SK-N-SH (cell line): ENCODE measurements at regions not wholly inside any gene's neighbourhood (a gene's known extent, or its start where the extent isn't known, plus 50 kb on each side); places are given as distances from the start of the nearest gene placed in this dataset.

Source experiments
- CTCF ChIA-PET: fragments of 300-600, 350-600 bp; formaldehyde crosslinking; extraction: SDS; loops from one replicate; lab custom pipeline; 2021; lab: Yijun Ruan, JAX
- POLR2A ChIA-PET: fragments of 350-600 bp; sonication (Branson Sonifier 250); formaldehyde crosslinking; extraction: SDS; loops from one replicate; lab custom pipeline; 2020; ENCODE audit warnings: antibody characterized with exemption, inconsistent platforms; lab: Yijun Ruan, JAX
- DNase-seq: peaks from one replicate; pipeline ENCODE4 v3.0.0; 2012
- H2AFZ ChIP-seq: fragments of 200-600 bp; sonication (generic); 2 replicates; pipeline ENCODE4 v1.8.1; 2016; ENCODE audit warnings: antibody characterized with exemption, mild to moderate bottlenecking, low read depth
- H3F3A ChIP-seq: fragments of 200-600 bp; sonication (generic); replicated peaks from 2 replicates; pipeline ENCODE3; 2016; ENCODE audit warnings: antibody characterized with exemption, mild to moderate bottlenecking; ENCODE audit not compliant: insufficient read depth
- H3K27ac ChIP-seq, 2 experiments: fragments of 200-500 bp in 1 of 2; fragments of 200-600 bp in 1 of 2; sonication (Bioruptor generic) in 1 of 2; sonication (generic), shearing (Covaris generic) in 1 of 2; 2 replicates each; pipeline versions ENCODE4 v1.5.1 to v1.6.1; 2014 to 2016; ENCODE audit warnings: low read depth in 2 of 2, inconsistent platforms in 1 of 2, low read length in 1 of 2, mild to moderate bottlenecking in 1 of 2, mixed read lengths in 1 of 2
- H3K27me3 ChIP-seq: fragments of 200-600 bp; sonication (generic), shearing (Covaris generic); 2 replicates; pipeline ENCODE4 v1.6.1; 2016; ENCODE audit warnings: mixed run types; ENCODE audit not compliant: insufficient read depth
- H3K36me3 ChIP-seq, 2 experiments: fragments of 200-500 bp in 1 of 2; fragments of 200-600 bp in 1 of 2; sonication (Bioruptor generic) in 1 of 2; sonication (generic) in 1 of 2; replicated peaks in 1 of 2; 2 replicates each; pipeline versions ENCODE3 to v1.5.1; 2014 to 2016; ENCODE audit warnings: low read length in 1 of 2, mild to moderate bottlenecking in 1 of 2; ENCODE audit not compliant: insufficient read depth in 2 of 2, control insufficient read depth in 1 of 2
- H3K4me1 ChIP-seq, 2 experiments: fragments of 200-500 bp in 1 of 2; fragments of 200-600 bp in 1 of 2; sonication (Bioruptor generic) in 1 of 2; sonication (generic), shearing (Covaris generic) in 1 of 2; 2 replicates each; pipeline versions ENCODE4 v1.5.1 to v1.6.1; 2014 to 2016; ENCODE audit warnings: low read depth in 1 of 2, low read length in 1 of 2, mixed run types in 1 of 2; ENCODE audit not compliant: insufficient read depth in 2 of 2, control insufficient read depth in 1 of 2
- H3K4me2 ChIP-seq: fragments of 200-600 bp; sonication (generic), shearing (Covaris generic); 2 replicates; pipeline ENCODE4 v1.6.1; 2017; ENCODE audit warnings: mixed run types
- H3K4me3 ChIP-seq, 2 experiments: fragments of 200-500 bp in 1 of 2; fragments of 200-600 bp in 1 of 2; sonication (Bioruptor generic) in 1 of 2; sonication (generic), shearing (Covaris generic) in 1 of 2; 2 replicates each; pipeline versions ENCODE4 v1.5.1 to v1.8.1; 2014 to 2016; ENCODE audit warnings: low read depth in 2 of 2, inconsistent platforms in 1 of 2, low read length in 1 of 2, mild to moderate bottlenecking in 1 of 2, mixed read lengths in 1 of 2, moderate library complexity in 1 of 2
- H3K79me2 ChIP-seq: fragments of 200-600 bp; sonication (generic); 2 replicates; pipeline ENCODE4 v1.8.1; 2017; ENCODE audit warnings: mild to moderate bottlenecking; ENCODE audit not compliant: insufficient read depth
- H3K9ac ChIP-seq: fragments of 200-600 bp; sonication (generic); 2 replicates; pipeline ENCODE4 v1.6.1; 2017; ENCODE audit warnings: mixed run types
- H3K9me2 ChIP-seq: fragments of 200-600 bp; sonication (generic); 2 replicates; pipeline ENCODE4 v1.6.1; 2017; ENCODE audit warnings: mixed run types
- H3K9me3 ChIP-seq: fragments of 200-600 bp; sonication (generic); 2 replicates; pipeline ENCODE4 v1.6.1; 2017; ENCODE audit warnings: mixed run types, mild to moderate bottlenecking, moderate library complexity
- H4K20me1 ChIP-seq: fragments of 200-600 bp; sonication (generic); 2 replicates; pipeline ENCODE4 v1.6.1; 2017; ENCODE audit warnings: mild to moderate bottlenecking, mixed run types; ENCODE audit not compliant: insufficient read depth
- CHD2 ChIP-seq: fragments of 150-350 bp; IDR thresholded peaks from 2 replicates; pipeline ENCODE4 v1.6.1; 2018; ENCODE audit warnings: low read length; ENCODE audit not compliant: partially characterized antibody
- EP300 ChIP-seq, 2 experiments: IDR thresholded peaks; 2 replicates each; pipeline versions ENCODE4 v1.4.0 to v1.6.1; 2012; ENCODE audit warnings: borderline replicate concordance in 1 of 2, low read depth in 1 of 2, low read length in 1 of 2
- FOXJ3 ChIP-seq: sonication (generic); formaldehyde crosslinking; IDR thresholded peaks from 2 replicates; pipeline ENCODE4 v1.5.1; 2020; ENCODE audit warnings: mild to moderate bottlenecking, missing genetic modification reagents
- FOXM1 ChIP-seq: IDR thresholded peaks from 2 replicates; pipeline ENCODE4 v1.4.0; 2012; ENCODE audit warnings: low read depth, mild to moderate bottlenecking
- GABPA ChIP-seq: IDR thresholded peaks from 2 replicates; pipeline ENCODE4 v1.4.0; 2012; ENCODE audit warnings: low read depth, mild to moderate bottlenecking
- GATA2 ChIP-seq: sonication (generic); formaldehyde crosslinking; IDR thresholded peaks from 2 replicates; pipeline ENCODE4 v1.5.0; 2020; ENCODE audit warnings: mild to moderate bottlenecking, missing genetic modification reagents
- JUND ChIP-seq: IDR thresholded peaks from 2 replicates; pipeline ENCODE4 v1.4.0; 2012
- MXI1 ChIP-seq: IDR thresholded peaks from 2 replicates; pipeline ENCODE4 v1.6.1; 2012; ENCODE audit warnings: mild to moderate bottlenecking, low read depth, low read length, improper control_type of control experiment
- NRF1 ChIP-seq: IDR thresholded peaks from 2 replicates; pipeline ENCODE4 v1.6.1; 2012; ENCODE audit warnings: low read depth, mild to moderate bottlenecking, low read length
- POLR2AphosphoS5 ChIP-seq: IDR thresholded peaks from 2 replicates; pipeline ENCODE4 v1.6.1; 2012; ENCODE audit warnings: low read depth, low read length
- RAD21 ChIP-seq: IDR thresholded peaks from 2 replicates; pipeline ENCODE4 v1.6.1; 2012; ENCODE audit warnings: mild to moderate bottlenecking, low read length
- RFX5 ChIP-seq: IDR thresholded peaks from 2 replicates; pipeline ENCODE4 v1.6.1; 2012; ENCODE audit warnings: mild to moderate bottlenecking, improper control_type of control experiment, low read length
- RXRA ChIP-seq: IDR thresholded peaks from 2 replicates; pipeline ENCODE4 v1.4.0; 2012; ENCODE audit warnings: low read depth, mild to moderate bottlenecking, borderline replicate concordance
- TAF1 ChIP-seq: IDR thresholded peaks from 2 replicates; pipeline ENCODE4 v1.6.1; 2012; ENCODE audit warnings: low read depth, mild to moderate bottlenecking, low read length, moderate library complexity, borderline replicate concordance
- TCF12 ChIP-seq: IDR thresholded peaks from 2 replicates; pipeline ENCODE4 v1.4.0; 2012
- WGBS: methylation state at CpG from one replicate; pipeline ENCODE4 v1.1.6; 2017; ENCODE audit warnings: low lambda C conversion rate; 5-methylcytosine and 5-hydroxymethylcytosine counted together
- TF ChIP-seq, protein P1 (sequence below): IDR thresholded peaks from 2 replicates; pipeline ENCODE4 v1.4.0; 2012; ENCODE audit warnings: low read depth, borderline replicate concordance
- TF ChIP-seq, protein P2 (sequence below): IDR thresholded peaks from 2 replicates; pipeline ENCODE4; 2012
- TF ChIP-seq, protein P3 (sequence below): IDR thresholded peaks from 2 replicates; pipeline ENCODE4 v1.6.1; 2012; ENCODE audit warnings: mild to moderate bottlenecking, low read depth, low read length, moderate library complexity
- TF ChIP-seq, protein P4 (sequence below): fragments of 200-600 bp; sonication (generic); IDR thresholded peaks from 2 replicates; pipeline ENCODE4 v1.6.1; 2017; ENCODE audit warnings: antibody characterized with exemption, mild to moderate bottlenecking, moderate library complexity

DNA sequence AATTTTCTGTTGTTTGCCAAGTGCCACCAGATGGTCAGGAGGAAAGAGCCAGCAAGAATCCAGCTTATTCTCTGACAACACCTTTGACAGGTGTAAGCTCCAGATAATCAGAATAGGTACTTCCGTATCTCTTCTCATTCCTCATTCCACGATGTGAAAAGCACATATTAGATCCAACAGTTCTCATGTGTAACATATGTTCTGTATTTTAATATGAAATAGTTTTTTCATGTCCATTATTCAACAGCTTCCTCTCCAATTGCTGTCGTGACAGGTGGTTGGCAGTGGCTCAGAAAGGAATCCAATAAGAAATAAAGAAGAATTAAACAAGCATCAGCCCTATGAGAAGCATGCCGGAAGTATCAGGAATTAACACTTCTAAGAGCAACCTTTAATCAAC, 1624.7 kb downstream of the MRPL39 start:
- Histone ChIP-seq H3K4me1 (0 out of 4 replicates have a peak, but pooled peaks cover 0 to 3% of the 10 kb centered on the region in 2 experiments), H2AFZ (no peak overlapping the region), H3K9me2 (no peaks in the 10 kb centered on the region), H3F3A (no peaks in the 10 kb centered on the region), H3K9ac (no peak overlapping the region), H3K4me3 (no peak overlapping the region), H4K20me1 (no peaks in the 10 kb centered on the region), H3K27ac (no peak overlapping the region), H3K36me3 (no peaks in the 10 kb centered on the region), H3K4me2 (no peak overlapping the region), H3K27me3 (no peaks in the 10 kb centered on the region), H3K9me3 (no peaks in the 10 kb centered on the region), H3K79me2 (no peaks in the 10 kb centered on the region)
- POLR2A ChIA-PET = no interaction called here
- CTCF ChIA-PET = interaction anchor here (1.0 kb wide), 1 partner anchor 1345 kb away, joined by 3 read pairs; no protein-coding TSS in a partner anchor
- TF ChIP-seq CHD2 (no peak), POLR2AphosphoS5 (no peak), FOXM1 (no peak), GATA2 (no peak), TAF1 (no peak), RFX5 (no peak), RAD21 (no peak), GABPA (no peak), RXRA (no peak), EP300 (IDR thresholded peaks at IDR 0.05; ENCODE audit: borderline replicate concordance in 1 of 2, low read depth in 1 of 2, low read length in 1 of 2) (no peak), TCF12 (no peak), NRF1 (no peak), FOXJ3 (CRISPR knock-in tag) (no peak), MXI1 (no peak), JUND (no peak)
- TF ChIP-seq, protein P1, sequence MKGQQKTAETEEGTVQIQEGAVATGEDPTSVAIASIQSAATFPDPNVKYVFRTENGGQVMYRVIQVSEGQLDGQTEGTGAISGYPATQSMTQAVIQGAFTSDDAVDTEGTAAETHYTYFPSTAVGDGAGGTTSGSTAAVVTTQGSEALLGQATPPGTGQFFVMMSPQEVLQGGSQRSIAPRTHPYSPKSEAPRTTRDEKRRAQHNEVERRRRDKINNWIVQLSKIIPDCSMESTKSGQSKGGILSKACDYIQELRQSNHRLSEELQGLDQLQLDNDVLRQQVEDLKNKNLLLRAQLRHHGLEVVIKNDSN = no peak
- TF ChIP-seq, protein P2, sequence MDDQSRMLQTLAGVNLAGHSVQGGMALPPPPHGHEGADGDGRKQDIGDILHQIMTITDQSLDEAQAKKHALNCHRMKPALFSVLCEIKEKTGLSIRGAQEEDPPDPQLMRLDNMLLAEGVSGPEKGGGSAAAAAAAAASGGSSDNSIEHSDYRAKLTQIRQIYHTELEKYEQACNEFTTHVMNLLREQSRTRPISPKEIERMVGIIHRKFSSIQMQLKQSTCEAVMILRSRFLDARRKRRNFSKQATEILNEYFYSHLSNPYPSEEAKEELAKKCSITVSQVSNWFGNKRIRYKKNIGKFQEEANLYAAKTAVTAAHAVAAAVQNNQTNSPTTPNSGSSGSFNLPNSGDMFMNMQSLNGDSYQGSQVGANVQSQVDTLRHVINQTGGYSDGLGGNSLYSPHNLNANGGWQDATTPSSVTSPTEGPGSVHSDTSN = no peak
- TF ChIP-seq, protein P3, sequence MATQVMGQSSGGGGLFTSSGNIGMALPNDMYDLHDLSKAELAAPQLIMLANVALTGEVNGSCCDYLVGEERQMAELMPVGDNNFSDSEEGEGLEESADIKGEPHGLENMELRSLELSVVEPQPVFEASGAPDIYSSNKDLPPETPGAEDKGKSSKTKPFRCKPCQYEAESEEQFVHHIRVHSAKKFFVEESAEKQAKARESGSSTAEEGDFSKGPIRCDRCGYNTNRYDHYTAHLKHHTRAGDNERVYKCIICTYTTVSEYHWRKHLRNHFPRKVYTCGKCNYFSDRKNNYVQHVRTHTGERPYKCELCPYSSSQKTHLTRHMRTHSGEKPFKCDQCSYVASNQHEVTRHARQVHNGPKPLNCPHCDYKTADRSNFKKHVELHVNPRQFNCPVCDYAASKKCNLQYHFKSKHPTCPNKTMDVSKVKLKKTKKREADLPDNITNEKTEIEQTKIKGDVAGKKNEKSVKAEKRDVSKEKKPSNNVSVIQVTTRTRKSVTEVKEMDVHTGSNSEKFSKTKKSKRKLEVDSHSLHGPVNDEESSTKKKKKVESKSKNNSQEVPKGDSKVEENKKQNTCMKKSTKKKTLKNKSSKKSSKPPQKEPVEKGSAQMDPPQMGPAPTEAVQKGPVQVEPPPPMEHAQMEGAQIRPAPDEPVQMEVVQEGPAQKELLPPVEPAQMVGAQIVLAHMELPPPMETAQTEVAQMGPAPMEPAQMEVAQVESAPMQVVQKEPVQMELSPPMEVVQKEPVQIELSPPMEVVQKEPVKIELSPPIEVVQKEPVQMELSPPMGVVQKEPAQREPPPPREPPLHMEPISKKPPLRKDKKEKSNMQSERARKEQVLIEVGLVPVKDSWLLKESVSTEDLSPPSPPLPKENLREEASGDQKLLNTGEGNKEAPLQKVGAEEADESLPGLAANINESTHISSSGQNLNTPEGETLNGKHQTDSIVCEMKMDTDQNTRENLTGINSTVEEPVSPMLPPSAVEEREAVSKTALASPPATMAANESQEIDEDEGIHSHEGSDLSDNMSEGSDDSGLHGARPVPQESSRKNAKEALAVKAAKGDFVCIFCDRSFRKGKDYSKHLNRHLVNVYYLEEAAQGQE = no peak
- TF ChIP-seq, protein P4, sequence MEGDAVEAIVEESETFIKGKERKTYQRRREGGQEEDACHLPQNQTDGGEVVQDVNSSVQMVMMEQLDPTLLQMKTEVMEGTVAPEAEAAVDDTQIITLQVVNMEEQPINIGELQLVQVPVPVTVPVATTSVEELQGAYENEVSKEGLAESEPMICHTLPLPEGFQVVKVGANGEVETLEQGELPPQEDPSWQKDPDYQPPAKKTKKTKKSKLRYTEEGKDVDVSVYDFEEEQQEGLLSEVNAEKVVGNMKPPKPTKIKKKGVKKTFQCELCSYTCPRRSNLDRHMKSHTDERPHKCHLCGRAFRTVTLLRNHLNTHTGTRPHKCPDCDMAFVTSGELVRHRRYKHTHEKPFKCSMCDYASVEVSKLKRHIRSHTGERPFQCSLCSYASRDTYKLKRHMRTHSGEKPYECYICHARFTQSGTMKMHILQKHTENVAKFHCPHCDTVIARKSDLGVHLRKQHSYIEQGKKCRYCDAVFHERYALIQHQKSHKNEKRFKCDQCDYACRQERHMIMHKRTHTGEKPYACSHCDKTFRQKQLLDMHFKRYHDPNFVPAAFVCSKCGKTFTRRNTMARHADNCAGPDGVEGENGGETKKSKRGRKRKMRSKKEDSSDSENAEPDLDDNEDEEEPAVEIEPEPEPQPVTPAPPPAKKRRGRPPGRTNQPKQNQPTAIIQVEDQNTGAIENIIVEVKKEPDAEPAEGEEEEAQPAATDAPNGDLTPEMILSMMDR = no peak
- 53% methylated on average over 4 of the region's 4 CpGs for WGBS
- no peak for DNase-seq
